Endodermal cell (in vitro differentiated cells): ENCODE measurements at regions not wholly inside any gene's neighbourhood (a gene's known extent, or its start where the extent isn't known, plus 50 kb on each side); places are given as distances from the start of the nearest gene placed in this dataset.

Experiments used
- DNase-seq: peaks from one replicate; pipeline ENCODE4 v3.0.0-alpha.2; 2017
- H3K27ac ChIP-seq: 2 replicates; pipeline ENCODE4 v1.5.1; 2013; ENCODE audit warnings: mild to moderate bottlenecking, low read depth, low read length, moderate library complexity
- H3K27me3 ChIP-seq: 2 replicates; pipeline ENCODE4 v1.6.1; 2013; ENCODE audit warnings: mild to moderate bottlenecking, low read length, moderate library complexity; ENCODE audit not compliant: insufficient read depth, control insufficient read depth, poor library complexity, severe bottlenecking
- H3K36me3 ChIP-seq: 2 replicates; pipeline ENCODE4 v1.7.0; 2013; ENCODE audit warnings: mild to moderate bottlenecking, low read length, moderate library complexity; ENCODE audit not compliant: control insufficient read depth, insufficient read depth
- H3K4me1 ChIP-seq: one replicate; pipeline ENCODE4 v1.7.0; 2013; ENCODE audit warnings: low read length; ENCODE audit not compliant: control insufficient read depth, insufficient read depth
- H3K4me3 ChIP-seq: 2 replicates; pipeline ENCODE4 v1.5.1; 2013; ENCODE audit warnings: mild to moderate bottlenecking, low read length, moderate library complexity
- H3K9ac ChIP-seq: 2 replicates; pipeline ENCODE4 v1.6.1; 2013; ENCODE audit warnings: mild to moderate bottlenecking, low read length, moderate library complexity; ENCODE audit not compliant: poor library complexity, severe bottlenecking; ENCODE audit errors: extremely low read depth
- H3K9me3 ChIP-seq: 2 replicates; pipeline ENCODE4 v1.6.1; 2013; ENCODE audit warnings: mild to moderate bottlenecking, low read length, moderate library complexity; ENCODE audit not compliant: control insufficient read depth
- H3K27ac Mint-ChIP-seq: 2 replicates; pipeline ENCODE4 v1.8.0; 2020; ENCODE audit warnings: mixed read lengths
- H3K27me3 Mint-ChIP-seq: 2 replicates; pipeline ENCODE4 v1.8.0; 2021; ENCODE audit warnings: mild to moderate bottlenecking, mixed read lengths; ENCODE audit not compliant: insufficient read depth
- H3K36me3 Mint-ChIP-seq: 2 replicates; pipeline ENCODE4 v1.8.0; 2020; ENCODE audit warnings: low read depth, mixed read lengths
- H3K4me1 Mint-ChIP-seq: 2 replicates; pipeline ENCODE4 v1.8.0; 2020; ENCODE audit warnings: mixed read lengths
- H3K4me3 Mint-ChIP-seq: 2 replicates; pipeline ENCODE4 v1.8.0; 2020; ENCODE audit warnings: mild to moderate bottlenecking, moderate library complexity, mixed read lengths
- H3K9me3 Mint-ChIP-seq: 2 replicates; pipeline ENCODE4 v1.8.0; 2020; ENCODE audit warnings: mild to moderate bottlenecking, mixed read lengths
- WGBS, 2 experiments: methylation state at CpG; one replicate each; pipeline versions ENCODE4 v1.1.5 to v1.1.7; 2013; ENCODE audit warnings: missing lambda C conversion rate in 2 of 2, mixed read lengths in 1 of 2; ENCODE audit not compliant: insufficient coverage in 1 of 2, insufficient read length in 1 of 2; 5-methylcytosine and 5-hydroxymethylcytosine counted together
- TF ChIP-seq, protein P1 (sequence below): fragments of 200-600 bp; sonication (generic); conservative IDR thresholded peaks from 2 replicates; pipeline ENCODE4 v1.5.0; 2021; ENCODE audit warnings: antibody characterized with exemption, mild to moderate bottlenecking

DNA sequence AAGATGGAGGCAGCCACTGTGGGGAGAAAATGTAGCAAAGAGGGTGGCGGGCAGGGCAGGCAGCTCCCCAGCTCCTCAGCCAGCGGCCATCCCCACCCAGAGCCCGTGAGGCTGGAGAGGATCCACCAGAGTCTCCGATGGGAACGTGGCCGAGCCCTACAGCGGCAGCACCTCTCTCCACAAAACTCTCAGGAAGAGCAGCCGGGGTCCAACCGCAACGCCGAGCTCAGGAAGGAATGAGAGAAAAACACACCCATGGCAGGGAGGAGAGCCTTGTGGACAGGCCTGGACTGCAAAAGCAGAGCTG lies 54.0 kb upstream of the ADGRA1 start:
- H3K4me3 Mint-ChIP-seq: no peak overlapping the region
- H3K9me3 Mint-ChIP-seq: no peaks in the 10 kb centered on the region
- no peak overlapping the region for H3K9ac ChIP-seq
- TF ChIP-seq, protein P1, sequence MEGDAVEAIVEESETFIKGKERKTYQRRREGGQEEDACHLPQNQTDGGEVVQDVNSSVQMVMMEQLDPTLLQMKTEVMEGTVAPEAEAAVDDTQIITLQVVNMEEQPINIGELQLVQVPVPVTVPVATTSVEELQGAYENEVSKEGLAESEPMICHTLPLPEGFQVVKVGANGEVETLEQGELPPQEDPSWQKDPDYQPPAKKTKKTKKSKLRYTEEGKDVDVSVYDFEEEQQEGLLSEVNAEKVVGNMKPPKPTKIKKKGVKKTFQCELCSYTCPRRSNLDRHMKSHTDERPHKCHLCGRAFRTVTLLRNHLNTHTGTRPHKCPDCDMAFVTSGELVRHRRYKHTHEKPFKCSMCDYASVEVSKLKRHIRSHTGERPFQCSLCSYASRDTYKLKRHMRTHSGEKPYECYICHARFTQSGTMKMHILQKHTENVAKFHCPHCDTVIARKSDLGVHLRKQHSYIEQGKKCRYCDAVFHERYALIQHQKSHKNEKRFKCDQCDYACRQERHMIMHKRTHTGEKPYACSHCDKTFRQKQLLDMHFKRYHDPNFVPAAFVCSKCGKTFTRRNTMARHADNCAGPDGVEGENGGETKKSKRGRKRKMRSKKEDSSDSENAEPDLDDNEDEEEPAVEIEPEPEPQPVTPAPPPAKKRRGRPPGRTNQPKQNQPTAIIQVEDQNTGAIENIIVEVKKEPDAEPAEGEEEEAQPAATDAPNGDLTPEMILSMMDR: no peak
- H3K27me3 ChIP-seq: no peaks in the 10 kb centered on the region
- peaks cover 18% of the 10 kb centered on the region for H3K4me1 Mint-ChIP-seq
- H3K9me3 ChIP-seq: no peaks in the 10 kb centered on the region
- no peak overlapping the region for H3K27ac Mint-ChIP-seq
- no peaks in the 10 kb centered on the region for H3K36me3 Mint-ChIP-seq
- no peak for DNase-seq
- H3K4me3 ChIP-seq: no peak overlapping the region
- H3K27ac ChIP-seq: no peak overlapping the region
- peaks cover 11% of the 10 kb centered on the region for H3K4me1 ChIP-seq
- no peaks in the 10 kb centered on the region for H3K36me3 ChIP-seq
- 96 to 100% methylated on average over 4 to 11 of the region's 11 CpGs for WGBS, 2 experiments
- peaks cover 6% of the 10 kb centered on the region for H3K27me3 Mint-ChIP-seq

DNA sequence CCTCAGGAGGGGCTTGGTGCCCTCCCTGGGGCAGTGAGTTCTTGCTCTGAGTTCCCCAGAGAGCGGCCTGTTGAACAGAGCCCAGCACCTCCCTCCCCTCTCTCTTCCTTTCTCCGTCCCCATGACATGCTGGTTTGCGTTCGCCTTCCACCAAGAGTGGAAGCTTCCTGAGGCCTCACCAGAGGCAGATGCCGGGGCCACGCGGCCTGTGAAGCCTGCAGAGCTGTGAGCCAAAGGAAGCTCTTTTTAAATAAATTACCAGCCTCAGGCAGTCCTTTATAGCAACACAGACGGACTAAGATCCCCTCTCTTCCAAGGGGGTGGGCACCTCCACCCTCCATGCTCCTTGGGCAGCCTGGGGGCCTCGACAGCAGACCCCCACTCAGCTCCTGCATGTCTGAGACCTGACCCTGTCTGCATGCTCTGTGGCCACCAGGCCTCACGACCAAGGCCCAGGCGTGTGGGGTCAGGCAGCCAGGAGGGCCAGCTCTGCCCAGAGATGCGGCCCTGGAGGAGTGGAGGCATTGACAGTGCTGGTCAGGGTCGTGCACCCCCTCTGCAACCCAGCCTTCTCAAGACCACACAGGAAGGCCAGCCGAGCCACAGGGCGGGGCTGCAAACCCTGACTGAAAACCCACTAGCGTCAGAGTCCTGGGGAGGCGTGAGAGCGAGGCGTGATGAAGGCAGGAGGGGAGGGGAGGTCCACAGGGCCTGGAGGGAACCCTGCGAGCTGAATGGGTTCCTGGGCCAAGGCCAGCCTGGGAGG lies 54.6 kb upstream of the ADGRA1 start:
- Histone ChIP-seq H3K4me1 (peaks cover 11% of the 10 kb centered on the region), H3K4me3 (no peak overlapping the region), H3K9me3 (no peaks in the 10 kb centered on the region), H3K36me3 (no peaks in the 10 kb centered on the region), H3K27ac (no peak overlapping the region), H3K27me3 (no peaks in the 10 kb centered on the region), H3K9ac (no peak overlapping the region)
- peaks cover 6% of the 10 kb centered on the region for H3K27me3 Mint-ChIP-seq
- WGBS, 2 experiments: 90 to 91% methylated on average over 13 to 20 of the region's 20 CpGs
- no peak for DNase-seq
- H3K4me3 Mint-ChIP-seq: no peak overlapping the region
- H3K4me1 Mint-ChIP-seq: peaks cover 18% of the 10 kb centered on the region
- H3K27ac Mint-ChIP-seq: no peak overlapping the region
- H3K9me3 Mint-ChIP-seq: no peaks in the 10 kb centered on the region
- TF ChIP-seq, protein P1: no peak
- no peaks in the 10 kb centered on the region for H3K36me3 Mint-ChIP-seq

DNA sequence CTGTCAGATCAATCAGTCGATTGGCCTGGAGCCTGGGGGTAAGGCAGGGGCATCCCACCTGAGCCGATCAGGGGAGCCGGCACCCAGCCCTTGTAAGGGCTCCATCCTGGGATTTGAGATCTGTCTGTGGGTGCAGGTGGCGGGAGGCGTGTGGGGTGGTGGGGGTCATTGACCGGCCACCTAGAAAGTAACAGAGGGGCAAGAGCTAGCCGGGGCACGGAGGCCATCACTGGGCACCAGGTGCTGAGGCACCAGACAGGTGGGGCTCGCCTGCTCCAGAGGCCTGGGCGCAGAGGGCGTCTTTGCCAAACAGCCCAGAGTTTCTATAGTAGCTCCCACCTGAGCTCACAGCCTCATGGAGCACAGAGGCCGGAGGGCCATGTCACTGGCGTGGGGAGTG lies 55.5 kb upstream of the ADGRA1 start:
- WGBS, 2 experiments: 94 to 97% methylated on average over 8 to 13 of the region's 13 CpGs
- H3K4me3 ChIP-seq: no peak overlapping the region
- Mint-ChIP-seq H3K9me3 (no peaks in the 10 kb centered on the region), H3K27ac (no peak overlapping the region), H3K4me1 (peaks cover 18% of the 10 kb centered on the region), H3K36me3 (no peaks in the 10 kb centered on the region), H3K27me3 (peaks cover 6% of the 10 kb centered on the region), H3K4me3 (no peak overlapping the region)
- H3K9me3 ChIP-seq: no peaks in the 10 kb centered on the region
- H3K27me3 ChIP-seq: no peaks in the 10 kb centered on the region
- H3K36me3 ChIP-seq: no peaks in the 10 kb centered on the region
- no peak for DNase-seq
- H3K27ac ChIP-seq: no peak overlapping the region
- H3K4me1 ChIP-seq: peaks cover 11% of the 10 kb centered on the region
- TF ChIP-seq, protein P1: no peak
- no peak overlapping the region for H3K9ac ChIP-seq
